K562 (cell line): ENCODE measurements at regions not wholly inside any gene's neighbourhood (a gene's known extent, or its start where the extent isn't known, plus 50 kb on each side); places are given as distances from the start of the nearest gene placed in this dataset.

Experiments used
- ATAC-seq: fragments of 200-7000 bp; cut with Tn5 transposase; 3 replicates; pipeline ENCODE4 v1.9.1; 2020; ENCODE audit warnings: moderate library complexity
- BruUV-seq: library from RNA; stranded (reverse); fragments of 400-500 nt; replicated peaks from 2 replicates; lab custom pipeline; 2021; lab: Mats Ljungman, UMichigan
- CTCF ChIA-PET: fragments of 300-600 bp; formaldehyde crosslinking; extraction: SDS; loops from one replicate; lab custom pipeline; 2021; ENCODE audit warnings: low intra/inter-chr PET ratio; lab: Yijun Ruan, JAX
- POLR2A ChIA-PET: fragments of 300-600, 350-650 bp; sonication (Branson Sonifier 250); formaldehyde crosslinking; extraction: SDS; loops from one replicate; lab custom pipeline; 2021; ENCODE audit warnings: antibody characterized with exemption, inconsistent platforms; lab: Yijun Ruan, JAX
- DNase-seq, 4 experiments: peaks; one replicate each; pipeline versions ENCODE4 v3.0.0 to v3.0.0-alpha.2; 2011 to 2018; ENCODE audit warnings: low spot score in 3 of 4, mixed read lengths in 3 of 4; ENCODE audit errors: extremely low read depth in 1 of 4
- FAIRE-seq: peaks from 2 replicates; lab custom pipeline; 2011; peaks lifted over from hg19 to GRCh38; lab: Jason Lieb, UNC
- H2AFZ ChIP-seq: 2 replicates; pipeline ENCODE4 v1.6.0; 2011; ENCODE audit warnings: low read depth, low read length, control low read depth, inconsistent platforms
- H3K27ac ChIP-seq: fragments of 200-600 bp; 3 replicates; pipeline ENCODE4 v1.8.0; 2011; ENCODE audit warnings: low read depth, mild to moderate bottlenecking, control low read depth, inconsistent platforms, low read length, moderate library complexity, mixed read lengths; ENCODE audit errors: extremely low read depth
- H3K27me3 ChIP-seq, 2 experiments: fragments of 300-600 bp in 1 of 2; 2 replicates in 1 of 2; 3 replicates in 1 of 2; pipeline versions ENCODE4 v1.6.0 to v1.8.0; 2011; ENCODE audit warnings: inconsistent platforms in 2 of 2, low read length in 2 of 2, mild to moderate bottlenecking in 1 of 2, mixed read lengths in 1 of 2, moderate library complexity in 1 of 2; ENCODE audit not compliant: control insufficient read depth in 2 of 2, insufficient read depth in 2 of 2
- H3K36me3 ChIP-seq: fragments of 300-600 bp; 3 replicates; pipeline ENCODE4 v1.8.0; 2011; ENCODE audit warnings: mild to moderate bottlenecking, low read length, inconsistent platforms; ENCODE audit not compliant: control insufficient read depth, insufficient read depth
- H3K4me1 ChIP-seq, 2 experiments: fragments of 200-600 bp in 1 of 2; replicated peaks in 1 of 2; 2 replicates in 1 of 2; 3 replicates in 1 of 2; pipeline versions ENCODE4 v1.5.1 to v1.8.0; 2011; ENCODE audit warnings: inconsistent platforms in 2 of 2, low read length in 2 of 2, mild to moderate bottlenecking in 1 of 2, mixed read lengths in 1 of 2, moderate library complexity in 1 of 2; ENCODE audit not compliant: control insufficient read depth in 2 of 2, insufficient read depth in 2 of 2
- H3K4me2 ChIP-seq: 2 replicates; pipeline ENCODE4 v1.6.1; 2011; ENCODE audit warnings: low read length, control low read depth, inconsistent platforms, mixed read lengths; ENCODE audit not compliant: insufficient read depth
- H3K4me3 ChIP-seq: fragments of 200-600 bp; sonication (generic), shearing (Covaris generic); 2 replicates; pipeline ENCODE4 v1.5.1; 2016; ENCODE audit warnings: control low read depth, inconsistent platforms
- H3K79me2 ChIP-seq: fragments of 200-600 bp; 3 replicates; pipeline ENCODE4 v1.8.0; 2011; ENCODE audit warnings: low read length, inconsistent platforms; ENCODE audit not compliant: control insufficient read depth, insufficient read depth
- H3K9ac ChIP-seq, 2 experiments: 2 replicates each; pipeline versions ENCODE4 v1.6.0 to v1.6.1; 2011; ENCODE audit warnings: low read depth in 2 of 2, low read length in 2 of 2, control low read depth in 1 of 2, inconsistent platforms in 1 of 2, mild to moderate bottlenecking in 1 of 2, mixed read lengths in 1 of 2; ENCODE audit not compliant: insufficient read depth in 1 of 2
- H3K9me1 ChIP-seq: one replicate; pipeline ENCODE4 v1.6.0; 2011; ENCODE audit warnings: inconsistent platforms, mild to moderate bottlenecking, low read length, moderate library complexity; ENCODE audit not compliant: control insufficient read depth, insufficient read depth
- H3K9me3 ChIP-seq: replicated peaks from 2 replicates; pipeline ENCODE4 v1.5.1; 2011; ENCODE audit warnings: low read depth, low read length, inconsistent platforms; ENCODE audit not compliant: control insufficient read depth, insufficient read depth
- H4K20me1 ChIP-seq: replicated peaks from 2 replicates; pipeline ENCODE4 v1.6.1; 2011; ENCODE audit warnings: low read length, inconsistent platforms, mixed read lengths; ENCODE audit not compliant: control insufficient read depth, insufficient read depth
- ASH1L ChIP-seq: fragments of 450-650 bp; IDR thresholded peaks from 2 replicates; pipeline ENCODE4 v1.6.1; 2018; ENCODE audit warnings: borderline replicate concordance, mild to moderate bottlenecking, low read depth; ENCODE audit not compliant: partially characterized antibody
- EGR1 ChIP-seq: fragments of 450-650 bp; conservative IDR thresholded peaks from 2 replicates; pipeline ENCODE4 v1.6.1; 2017; ENCODE audit warnings: mild to moderate bottlenecking
- GABPA ChIP-seq: fragments of 200-800 bp; sonication (Bioruptor generic); conservative IDR thresholded peaks from 2 replicates; pipeline ENCODE4 v1.6.1; 2016; ENCODE audit warnings: low read depth, missing genetic modification characterization, missing compliant biosample characterization
- HNRNPL ChIP-seq: fragments of 200-400 bp; formaldehyde crosslinking; IDR thresholded peaks from 2 replicates; pipeline ENCODE4 v1.6.1; 2017; ENCODE audit warnings: low read depth, mild to moderate bottlenecking, low read length
- HNRNPLL ChIP-seq: fragments of 200-400 bp; formaldehyde crosslinking; IDR thresholded peaks from 2 replicates; pipeline ENCODE4 v1.6.1; 2017; ENCODE audit warnings: low read length, low read depth, mild to moderate bottlenecking; ENCODE audit not compliant: poor library complexity, severe bottlenecking
- MBD2 ChIP-seq: sonication (generic); IDR thresholded peaks from 2 replicates; pipeline ENCODE4 v1.6.1; 2016; ENCODE audit warnings: low read depth, borderline replicate concordance
- MED1 ChIP-seq: sonication (generic); formaldehyde crosslinking; IDR thresholded peaks from 2 replicates; pipeline ENCODE4 v1.8.1; 2023; ENCODE audit warnings: missing genetic modification reagents, borderline replicate concordance
- MLX ChIP-seq, 2 experiments: fragments of 450-650 bp in 1 of 2; sonication (generic) in 1 of 2; formaldehyde crosslinking; conservative IDR thresholded peaks; 2 replicates each; pipeline versions ENCODE4 v1.4.0 to v1.8.1; 2020 to 2022; ENCODE audit warnings: mild to moderate bottlenecking in 1 of 2, missing genetic modification reagents in 1 of 2
- PHB ChIP-seq: fragments of 250-450 bp; sonication (Bioruptor Pico); IDR thresholded peaks from 2 replicates; pipeline ENCODE4 v1.5.0; 2021
- SREBF1 ChIP-seq: fragments of 150-350 bp; IDR thresholded peaks from 2 replicates; pipeline ENCODE4 v1.6.1; 2014; ENCODE audit warnings: antibody characterized with exemption, low read depth, low read length, borderline replicate concordance
- ZC3H4 ChIP-seq: sonication (generic); formaldehyde crosslinking; IDR thresholded peaks from 2 replicates; pipeline ENCODE4 v1.9.0; 2021; ENCODE audit warnings: missing genetic modification reagents, borderline replicate concordance
- ZNF134 ChIP-seq: fragments of 250-450 bp; sonication (Bioruptor Pico); conservative IDR thresholded peaks from 2 replicates; pipeline ENCODE4 v1.4.0; 2020
- ZNF75A ChIP-seq: fragments of 450-650 bp; formaldehyde crosslinking; IDR thresholded peaks from 2 replicates; pipeline ENCODE4 v1.4.0; 2020; ENCODE audit warnings: mild to moderate bottlenecking
- in situ Hi-C: fragments of 300-500 bp; cut with MboI; formaldehyde crosslinking; loops from 4 replicates; pipeline ENCODE4 v1.15.0; 2018; ENCODE audit warnings: inconsistent platforms, mixed read lengths
- intact Hi-C: fragments of 100-400 bp; cut with micrococcal nuclease; formaldehyde crosslinking; loops from 2 replicates; pipeline ENCODE4 v1.14.2; 2022

DNA sequence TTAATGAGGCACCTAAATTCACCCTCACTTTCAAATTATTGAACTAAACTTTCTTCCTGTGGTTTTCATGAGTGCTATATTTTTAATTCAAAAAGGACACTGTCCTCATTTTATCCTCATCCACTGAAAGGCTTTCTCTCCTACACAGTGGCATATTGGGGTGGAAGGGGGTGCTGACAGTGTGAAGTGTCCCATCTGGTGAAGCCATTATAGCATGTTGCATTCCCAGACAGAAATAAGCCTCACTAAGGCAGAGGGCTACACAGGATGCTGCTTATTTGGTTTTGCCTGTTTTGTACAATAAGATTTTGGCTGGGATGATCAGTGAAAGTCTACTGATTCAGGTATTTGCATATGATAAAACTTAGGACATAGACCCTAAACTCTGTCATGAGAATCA, 82.4 kb upstream of the INHBA start:
- Histone ChIP-seq H3K27me3 (no peaks in the 10 kb centered on the region), H3K4me3 (no peak overlapping the region), H3K9ac (no peak overlapping the region), H3K79me2 (no peaks in the 10 kb centered on the region), H2AFZ (no peak overlapping the region), H3K27ac (no peak overlapping the region), H3K36me3 (no peaks in the 10 kb centered on the region)
- in situ Hi-C loops, result no loop called here
- ChIA-PET POLR2A (no interaction called here), CTCF (no interaction called here)
- DNase-seq, result no peak
- intact Hi-C loops, result no loop called here
- TF ChIP-seq EGR1 (no peak), GABPA (no peak), MLX (CRISPR knock-in tag; conservative IDR thresholded peaks at IDR 0.05) (no peak), ZNF75A (CRISPR knock-in tag) (no peak), SREBF1 (no peak), PHB (CRISPR knock-in tag) (no peak), ZNF134 (no peak), HNRNPLL (no peak), ASH1L (no peak), HNRNPL (no peak), MBD2 (no peak), MED1 (no peak), ZC3H4 (CRISPR knock-in tag) (no peak)
- TF ChIP-seq, all 486 proteins: peak for 0
- no peak for ATAC-seq
- FAIRE-seq, result no peak
- no TSS peak for BruUV-seq
- Histone ChIP-seq H4K20me1 (no peaks in the 10 kb centered on the region), H3K4me1 (no peaks in the 10 kb centered on the region), H3K9me1 (no peaks in the 10 kb centered on the region), H3K4me2 (no peak overlapping the region), H3K9me3 (no peaks in the 10 kb centered on the region)
